ENCODE measurements at regions not wholly inside any gene's neighbourhood (a gene's known extent, or its start where the extent isn't known, plus 50 kb on each side); places are given as distances from the start of the nearest gene placed in this dataset.
"Not testable (repeated sequence)": the region's sequence is repeated elsewhere in the genome, so short reads cannot be mapped to it uniquely, and the experiment has no call there.

GRCh38 chrY:18720395-18720794 is 53.1 kb downstream of the HSFY2 start:
- TF ChIP-seq POLR2A (IDR thresholded peaks at IDR 0.05) = not testable (repeated sequence)
- TF ChIP-seq, protein P1, sequence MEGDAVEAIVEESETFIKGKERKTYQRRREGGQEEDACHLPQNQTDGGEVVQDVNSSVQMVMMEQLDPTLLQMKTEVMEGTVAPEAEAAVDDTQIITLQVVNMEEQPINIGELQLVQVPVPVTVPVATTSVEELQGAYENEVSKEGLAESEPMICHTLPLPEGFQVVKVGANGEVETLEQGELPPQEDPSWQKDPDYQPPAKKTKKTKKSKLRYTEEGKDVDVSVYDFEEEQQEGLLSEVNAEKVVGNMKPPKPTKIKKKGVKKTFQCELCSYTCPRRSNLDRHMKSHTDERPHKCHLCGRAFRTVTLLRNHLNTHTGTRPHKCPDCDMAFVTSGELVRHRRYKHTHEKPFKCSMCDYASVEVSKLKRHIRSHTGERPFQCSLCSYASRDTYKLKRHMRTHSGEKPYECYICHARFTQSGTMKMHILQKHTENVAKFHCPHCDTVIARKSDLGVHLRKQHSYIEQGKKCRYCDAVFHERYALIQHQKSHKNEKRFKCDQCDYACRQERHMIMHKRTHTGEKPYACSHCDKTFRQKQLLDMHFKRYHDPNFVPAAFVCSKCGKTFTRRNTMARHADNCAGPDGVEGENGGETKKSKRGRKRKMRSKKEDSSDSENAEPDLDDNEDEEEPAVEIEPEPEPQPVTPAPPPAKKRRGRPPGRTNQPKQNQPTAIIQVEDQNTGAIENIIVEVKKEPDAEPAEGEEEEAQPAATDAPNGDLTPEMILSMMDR (IDR thresholded peaks at IDR 0.05) = not testable (repeated sequence)

Measured in testis (tissue), 2 donors.